NCI-H748 (cell line): ENCODE measurements at regions not wholly inside any gene's neighbourhood (a gene's known extent, or its start where the extent isn't known, plus 50 kb on each side); places are given as distances from the start of the nearest gene placed in this dataset.
A peak's percentile ranks its signal among the peaks of the same experiment; 100 is the strongest.

Experiments used
- DNase-seq: peaks from one replicate; lab custom pipeline; 2025; ENCODE audit not compliant: unreplicated experiment; lab: John Stamatoyannopoulos, UW

DNA sequence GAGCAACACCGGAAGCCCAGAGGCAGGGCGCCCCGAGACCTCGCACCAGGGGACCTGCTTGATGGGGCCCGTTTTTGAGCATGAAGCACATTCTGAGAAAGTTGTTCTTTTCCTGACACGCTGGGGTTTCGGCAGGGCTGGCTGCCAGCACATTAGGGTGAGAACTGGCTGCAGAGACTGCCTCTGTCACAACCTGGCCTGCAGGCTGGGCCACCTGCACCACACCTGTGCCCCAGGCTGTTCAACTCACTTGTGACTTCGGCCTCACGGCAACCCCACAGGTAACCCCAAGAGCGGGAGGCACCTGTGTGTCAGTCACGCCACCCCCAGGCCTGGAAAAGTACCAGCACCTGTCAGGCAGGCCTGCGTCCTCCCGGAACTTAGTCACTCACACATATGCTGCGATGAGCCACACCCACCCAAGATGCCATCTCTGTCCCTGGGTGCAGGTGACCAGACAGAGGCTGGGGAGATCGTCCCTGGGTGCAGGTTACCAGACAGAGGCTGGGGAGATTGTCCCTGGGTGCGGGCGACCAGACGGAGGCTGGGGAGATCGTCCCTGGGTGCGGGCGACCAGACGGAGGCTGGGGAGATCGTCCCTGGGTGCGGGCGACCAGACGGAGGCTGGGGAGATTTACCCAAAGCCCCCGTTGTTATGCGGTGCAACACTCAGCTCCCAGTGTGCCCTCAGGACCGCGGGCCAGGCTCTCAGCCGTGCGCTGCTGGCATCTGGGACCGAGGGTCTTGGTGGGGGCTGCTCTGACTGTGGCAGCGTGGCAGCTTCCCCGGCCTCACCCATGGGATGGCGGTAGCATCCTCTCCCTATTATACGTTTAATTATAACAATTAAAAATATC is 82.5 kb upstream of the BHLHE23 start:
- DNase-seq, result peak; percentile 82

DNA sequence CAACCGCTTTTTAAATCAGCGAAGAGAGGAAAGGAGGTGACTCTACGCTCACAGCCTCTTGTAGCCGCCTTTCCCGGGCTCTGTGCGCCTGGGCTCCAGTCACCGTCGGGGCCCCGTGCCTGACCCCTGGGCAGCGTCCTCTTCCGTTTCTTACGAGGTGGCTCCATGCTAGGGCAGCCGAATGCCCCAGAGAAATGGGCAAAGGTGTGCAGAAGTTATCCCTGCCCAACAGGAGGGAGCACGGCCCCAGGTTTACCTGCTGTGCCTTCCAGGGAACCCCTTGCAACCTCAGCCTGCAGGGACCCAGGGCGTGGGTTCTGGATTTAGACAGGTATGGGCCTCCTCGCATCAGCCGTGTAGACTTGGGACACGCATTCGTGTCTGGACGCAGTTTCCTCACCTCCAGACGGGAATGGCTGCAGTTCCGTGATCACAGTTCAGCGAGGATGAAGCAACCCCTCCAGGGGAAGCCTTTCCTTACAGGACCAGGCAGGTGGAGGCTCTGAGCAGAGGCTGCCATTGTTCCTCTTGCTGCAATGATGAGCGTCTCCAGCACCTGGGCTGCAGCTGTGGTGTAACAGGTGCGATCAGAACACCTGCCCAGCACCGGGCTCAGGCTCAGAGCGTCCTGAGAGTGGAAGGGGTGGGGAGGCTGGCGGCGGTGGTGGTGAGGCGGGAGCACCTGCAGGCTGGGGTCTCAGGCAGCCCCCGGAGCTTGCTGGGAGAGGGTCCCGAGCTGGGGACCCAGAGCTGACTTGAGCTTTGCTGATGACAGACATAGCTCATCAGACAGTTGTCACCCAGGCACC is 81.3 kb upstream of the BHLHE23 start:
- peak; percentile 94 for DNase-seq

DNA sequence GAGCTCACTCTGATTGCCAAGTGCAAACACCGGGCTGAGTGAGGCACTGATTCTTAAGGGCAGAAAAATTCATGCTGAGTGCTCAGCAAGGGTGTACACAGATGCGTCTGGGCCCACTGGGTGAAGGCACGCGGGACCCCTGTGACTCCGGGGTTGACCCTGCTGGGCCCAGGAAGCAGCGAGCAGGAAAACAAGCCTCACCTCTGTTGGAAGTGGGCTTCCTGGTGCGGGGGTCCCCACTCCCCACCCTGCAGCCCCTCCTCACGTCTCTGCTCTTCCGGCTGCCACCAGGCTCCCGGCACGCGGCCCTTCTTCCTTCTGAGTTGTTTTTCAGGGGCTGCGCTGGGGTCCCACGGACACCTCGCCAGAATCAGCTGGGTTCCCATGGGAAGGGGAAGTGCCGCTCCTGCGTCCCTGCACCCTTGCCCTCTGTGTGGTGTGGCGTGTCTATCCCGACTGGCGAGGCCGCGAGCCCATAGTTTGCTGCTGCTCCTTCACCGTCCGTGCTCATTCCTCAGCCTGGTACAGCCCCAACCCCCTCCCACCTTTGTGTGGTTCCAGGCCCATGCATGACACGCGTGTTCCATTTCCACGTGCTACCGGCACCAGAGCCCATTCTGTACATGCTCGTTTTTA is 80.6 kb upstream of the BHLHE23 start:
- no peak for DNase-seq

DNA sequence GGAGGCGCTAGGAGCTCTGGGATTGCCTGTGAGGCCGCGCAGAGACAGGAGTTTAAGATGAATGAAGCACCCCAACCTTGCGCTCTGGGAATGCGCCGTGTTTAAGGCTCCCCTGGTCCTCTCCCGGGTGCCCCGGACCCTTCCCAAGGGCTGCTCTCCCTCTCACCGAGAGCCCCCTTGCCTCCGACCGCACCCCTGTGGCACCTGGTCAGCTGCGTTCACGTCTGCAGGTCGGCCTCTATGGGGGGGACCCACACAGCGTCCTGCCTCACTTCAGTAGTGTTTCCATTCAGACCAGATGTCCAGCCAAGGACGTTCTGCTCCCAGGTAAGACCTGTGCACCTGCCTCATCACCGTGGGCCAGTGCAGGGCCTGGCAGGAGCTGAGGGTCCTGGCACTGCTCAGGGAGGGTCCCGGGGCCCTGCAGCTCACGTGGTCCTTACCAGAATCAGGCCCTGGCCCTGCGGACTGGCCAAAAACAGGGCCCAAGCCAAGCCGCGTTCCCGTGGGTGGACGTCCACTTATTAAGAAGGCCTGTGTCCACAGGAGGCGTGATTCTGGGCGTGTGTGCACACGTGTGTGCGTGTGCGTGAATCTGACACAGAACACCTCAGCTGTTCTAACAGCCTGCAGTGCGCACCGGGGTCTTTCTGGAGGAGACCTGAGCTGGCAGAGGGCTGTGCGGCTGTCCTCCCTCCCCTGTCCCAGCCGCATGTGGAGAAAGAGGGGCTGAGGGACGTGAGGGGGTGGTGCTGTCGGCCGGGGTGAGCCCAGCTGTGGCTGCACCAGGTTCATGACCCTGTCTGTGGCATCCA is 79.9 kb upstream of the BHLHE23 start:
- no peak for DNase-seq

DNA sequence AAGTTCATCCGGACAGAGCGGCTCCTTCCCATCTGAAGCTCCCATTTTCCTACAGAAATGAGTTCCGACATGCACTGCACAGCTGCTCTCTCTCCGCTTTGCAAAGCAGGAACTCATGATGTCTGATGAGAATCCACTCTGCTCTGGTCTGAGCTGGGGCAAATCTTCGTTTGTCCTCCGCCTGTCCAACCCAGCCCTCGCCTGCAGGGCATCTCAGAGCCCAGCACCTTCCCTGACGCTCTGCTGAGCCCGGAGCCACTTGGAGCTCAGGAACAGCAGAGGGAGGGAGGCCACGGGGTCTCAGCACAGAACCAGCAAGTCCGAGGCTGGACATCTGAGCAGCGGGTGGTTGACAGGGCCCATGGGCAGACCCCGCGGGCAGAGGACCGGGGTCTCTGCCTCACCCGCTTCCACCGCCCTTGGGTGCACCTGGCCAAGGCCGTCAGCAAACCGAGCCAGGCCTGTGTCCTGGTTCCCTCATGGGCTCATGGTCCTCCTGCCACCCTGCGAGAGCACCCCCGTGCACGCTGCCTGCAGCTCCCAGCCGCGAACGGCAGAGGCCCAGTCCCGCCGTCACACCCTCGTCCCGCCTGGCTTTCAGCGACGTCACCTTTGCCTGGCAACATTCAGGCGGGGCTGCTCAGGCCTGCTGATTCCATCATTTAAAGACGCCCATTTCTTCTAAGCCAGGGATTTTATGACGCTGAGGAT is 78.5 kb upstream of the BHLHE23 start:
- DNase-seq, result no peak

DNA sequence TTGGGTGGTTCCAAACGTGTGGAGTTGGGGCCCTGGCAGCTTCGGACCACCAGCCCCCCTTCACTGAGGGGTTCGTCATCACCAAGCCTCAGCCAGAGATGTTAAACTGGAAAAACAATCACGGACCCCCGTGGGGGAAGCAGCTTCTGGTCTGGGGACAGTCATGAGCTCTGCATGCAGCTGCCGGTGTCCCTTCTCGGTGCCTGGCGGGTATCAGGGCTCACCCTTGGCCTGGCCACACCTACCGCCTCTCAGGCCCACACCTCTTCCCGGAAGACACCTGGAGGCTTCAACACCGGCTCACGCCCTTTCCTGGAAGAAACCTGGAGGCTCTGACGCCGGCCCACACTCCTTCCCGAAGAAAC is 77.8 kb upstream of the BHLHE23 start:
- DNase-seq, result peak; percentile 4

DNA sequence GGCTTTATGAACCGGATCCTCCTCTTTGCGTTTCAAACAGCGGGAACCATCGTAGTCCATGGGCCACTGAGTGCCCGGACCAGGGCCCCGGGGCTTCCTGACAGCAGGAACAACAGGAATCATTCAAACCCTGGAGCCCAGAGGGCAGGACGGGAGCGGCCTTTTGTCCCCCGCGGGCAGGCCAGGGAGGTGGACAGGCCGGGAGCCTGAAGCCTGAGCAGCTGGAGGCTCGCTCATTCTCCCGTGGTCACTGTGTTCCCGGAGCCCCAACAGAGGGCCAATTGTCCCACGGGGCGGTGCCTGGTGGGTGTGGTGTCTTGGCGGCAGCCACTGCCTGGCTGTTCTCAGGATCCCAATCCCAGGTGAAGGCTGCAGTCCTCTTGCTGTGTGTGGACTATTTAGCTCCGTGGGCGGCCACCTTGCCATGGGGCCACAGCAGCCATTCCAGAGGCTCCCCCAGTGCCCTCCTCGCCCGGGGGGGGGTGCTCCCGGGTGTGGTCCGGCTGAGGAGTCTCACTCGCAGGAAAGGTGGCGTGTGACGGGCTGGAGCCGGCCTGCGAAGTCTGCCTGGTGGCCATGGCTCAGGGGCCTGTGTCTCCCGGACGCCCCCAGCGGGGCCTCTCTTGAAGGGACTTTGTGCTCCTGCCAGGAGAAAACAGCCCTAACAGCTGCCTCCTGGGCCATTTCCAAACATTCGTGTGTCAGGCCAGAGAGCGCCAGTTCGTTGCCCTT is 77.2 kb upstream of the BHLHE23 start:
- DNase-seq, result peak; percentile 28

DNA sequence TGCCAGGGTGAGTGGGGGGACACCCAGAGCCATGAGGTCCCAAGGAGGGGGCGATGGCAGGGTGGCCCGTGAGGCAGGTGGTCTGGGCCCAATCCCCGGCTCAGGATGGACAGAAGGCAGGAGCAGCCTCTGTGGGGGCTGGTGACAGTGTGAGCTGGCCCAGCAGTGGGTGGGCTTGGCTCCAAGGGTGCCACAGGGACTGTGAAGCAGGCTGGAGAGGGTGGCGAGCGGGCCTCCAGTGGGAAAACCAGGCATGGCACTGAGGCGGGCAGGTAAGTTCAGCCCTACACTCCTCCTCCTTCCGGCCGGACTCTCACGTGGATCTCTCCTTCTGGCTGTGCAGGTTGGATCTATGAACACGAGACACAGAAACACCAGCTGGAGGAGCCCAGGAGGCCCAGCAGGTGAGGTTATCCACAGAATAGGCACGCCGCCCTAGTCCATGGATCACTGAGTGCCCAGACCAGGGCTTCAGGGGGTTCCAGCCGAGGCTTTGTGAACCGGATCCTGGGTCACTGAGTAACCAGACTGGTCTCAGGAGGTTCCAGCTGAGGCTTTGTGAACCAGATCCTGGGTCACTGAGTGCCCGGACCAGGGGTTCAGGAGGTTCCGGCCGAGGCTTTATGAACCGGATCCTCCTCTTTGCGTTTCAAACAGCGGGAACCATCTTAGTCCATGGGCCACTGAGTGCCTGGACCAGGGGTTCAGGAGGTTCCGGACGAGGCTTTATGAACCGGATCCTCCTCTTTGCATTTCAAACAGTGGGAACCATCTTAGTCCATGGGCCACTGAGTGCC is 76.4 kb upstream of the BHLHE23 start:
- no peak for DNase-seq

DNA sequence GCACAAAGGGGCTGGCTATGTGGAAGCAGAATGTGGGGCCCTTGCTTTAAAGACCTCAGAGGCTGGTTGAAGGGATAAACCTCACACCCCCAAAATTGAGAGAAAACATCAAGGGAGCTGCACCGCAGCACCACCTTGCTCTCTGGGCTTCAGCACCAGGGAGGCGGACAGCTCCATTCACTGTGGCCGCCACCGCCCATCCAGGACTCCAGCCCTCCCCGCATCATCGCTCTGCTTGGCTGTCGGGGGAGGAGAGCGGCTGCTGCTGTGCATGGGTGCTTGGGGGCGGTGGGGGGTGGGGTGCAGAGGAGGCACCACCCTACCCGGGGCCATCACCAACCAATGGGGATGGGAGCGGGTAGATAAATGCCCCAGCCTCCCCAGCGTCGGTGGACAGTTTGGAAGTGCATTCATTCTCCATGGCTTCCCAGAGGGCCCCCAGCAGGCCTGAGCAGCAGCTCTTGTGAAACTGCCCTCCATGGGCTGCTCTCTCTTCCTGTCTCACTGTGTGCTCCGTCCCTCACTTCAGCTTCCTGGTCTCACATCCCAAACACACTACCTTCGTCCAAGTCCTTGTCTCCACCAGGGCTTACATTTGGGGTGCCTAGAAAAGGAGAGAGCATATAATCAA is 75.7 kb upstream of the BHLHE23 start:
- DNase-seq, result no peak

DNA sequence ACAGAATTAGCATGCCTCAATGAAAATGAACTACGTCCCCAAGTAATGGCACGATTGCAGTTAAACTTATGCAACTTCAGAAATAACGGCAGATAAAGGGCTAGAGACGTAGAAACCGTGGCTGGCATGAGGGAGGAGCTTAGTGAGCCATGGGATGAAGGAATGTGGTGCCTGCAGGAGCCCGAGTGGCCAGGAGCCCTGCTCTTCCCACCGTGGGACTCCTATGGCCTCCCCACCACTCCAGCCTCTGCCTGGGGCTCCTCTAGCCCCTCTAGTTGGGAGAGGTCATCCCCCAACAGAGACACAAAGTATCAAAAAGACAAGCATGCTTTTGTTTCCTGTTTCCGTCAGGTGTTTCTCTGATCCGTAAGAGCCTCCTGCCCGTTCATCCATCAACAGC is 75.1 kb upstream of the BHLHE23 start:
- DNase-seq, result no peak

DNA sequence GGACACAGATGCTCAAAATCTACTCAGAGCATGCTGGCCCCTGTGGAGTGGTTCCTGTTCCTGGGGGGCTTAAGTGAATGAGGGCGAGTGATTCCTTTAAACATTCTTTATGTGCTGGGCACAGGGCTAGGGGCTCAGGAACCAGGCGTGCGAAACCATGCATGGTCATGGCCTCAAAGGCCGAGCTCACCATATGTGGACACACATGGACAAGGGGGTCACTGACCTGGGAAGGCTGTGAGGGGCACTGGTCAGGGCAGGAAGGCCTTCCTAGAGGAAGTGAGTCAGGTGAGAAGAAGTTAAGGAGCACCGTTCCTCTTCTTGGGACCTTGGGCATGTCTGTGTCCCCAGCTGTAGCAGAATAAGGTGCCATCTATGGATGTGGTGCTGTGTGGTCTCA is 74.6 kb upstream of the BHLHE23 start:
- no peak for DNase-seq

DNA sequence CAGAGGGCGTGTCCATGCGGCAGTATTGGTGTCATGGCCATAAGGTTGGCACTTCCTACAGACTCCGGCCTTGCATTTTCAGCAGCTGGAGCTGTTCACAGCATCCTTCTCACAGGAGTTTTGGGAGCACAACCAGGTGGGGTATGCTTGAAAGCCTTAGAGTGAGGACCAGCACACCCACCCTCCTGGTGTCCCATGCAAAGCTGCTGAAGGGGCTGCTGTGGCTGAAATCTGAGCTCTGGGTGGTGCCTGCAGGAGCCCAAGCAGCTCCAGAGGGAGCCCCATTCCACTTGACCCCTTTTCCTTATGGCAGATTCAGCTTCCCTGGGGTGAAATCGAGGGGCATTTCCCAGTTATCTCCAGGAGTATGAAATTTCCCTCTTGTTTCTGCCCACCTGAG is 74.0 kb upstream of the BHLHE23 start:
- no peak for DNase-seq

DNA sequence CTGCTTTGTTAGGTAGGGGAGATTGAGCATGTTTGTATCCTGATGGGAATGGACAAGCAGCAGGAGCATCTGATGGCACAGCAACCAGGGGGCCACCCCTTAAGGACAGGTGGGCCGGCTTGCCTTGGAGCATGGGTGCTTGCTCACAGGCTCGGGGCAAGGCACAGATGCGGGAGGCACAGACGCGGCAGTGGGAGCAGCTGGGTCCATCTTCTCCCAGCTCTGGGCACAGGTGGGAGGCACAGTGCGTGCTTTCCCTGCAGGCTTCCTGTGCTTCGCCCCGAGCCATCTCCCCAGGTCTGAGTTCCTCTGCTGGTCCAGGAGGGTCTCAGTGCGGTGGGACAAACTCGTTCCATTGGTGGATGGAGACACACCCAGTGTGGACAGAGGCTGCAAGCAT is 73.6 kb upstream of the BHLHE23 start:
- no peak for DNase-seq

DNA sequence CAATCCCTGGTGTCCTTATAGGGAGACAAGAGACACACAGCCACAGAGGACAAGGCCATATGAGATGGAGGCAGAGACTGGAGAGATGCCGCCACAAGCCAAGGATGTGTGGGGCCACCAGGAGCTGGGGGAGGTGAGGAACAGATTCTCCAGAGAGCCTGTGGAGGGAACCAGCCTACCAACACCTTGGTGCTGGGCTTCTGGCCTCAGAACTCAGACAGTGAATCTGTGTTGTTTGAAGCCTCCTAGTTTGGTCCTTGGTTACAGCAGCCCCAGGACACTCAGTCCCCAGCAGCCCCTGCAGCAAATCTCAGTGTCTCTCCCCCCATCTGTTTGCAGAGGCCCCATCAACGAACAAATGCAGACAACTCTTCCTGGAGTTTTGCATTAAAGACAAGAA is 73.2 kb upstream of the BHLHE23 start:
- no peak for DNase-seq

DNA sequence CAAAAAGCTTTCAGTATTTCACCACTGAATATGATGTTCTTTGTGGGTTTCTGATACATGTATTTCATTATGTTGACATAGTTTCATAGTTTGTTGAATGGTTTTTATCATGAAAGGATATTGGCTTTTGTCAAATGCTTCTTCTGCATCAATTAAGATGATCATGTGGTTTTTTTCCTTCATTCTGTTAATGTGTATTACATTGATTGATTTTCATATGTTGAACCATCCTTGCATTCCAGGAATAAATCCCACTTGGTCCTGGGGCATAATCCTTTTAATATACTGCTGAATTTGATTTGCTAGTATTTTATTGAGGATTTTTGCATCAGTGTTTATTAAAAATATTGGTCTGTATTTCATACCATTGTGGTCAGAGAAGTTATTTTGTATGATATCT is 70.9 kb upstream of the BHLHE23 start:
- no peak for DNase-seq

DNA sequence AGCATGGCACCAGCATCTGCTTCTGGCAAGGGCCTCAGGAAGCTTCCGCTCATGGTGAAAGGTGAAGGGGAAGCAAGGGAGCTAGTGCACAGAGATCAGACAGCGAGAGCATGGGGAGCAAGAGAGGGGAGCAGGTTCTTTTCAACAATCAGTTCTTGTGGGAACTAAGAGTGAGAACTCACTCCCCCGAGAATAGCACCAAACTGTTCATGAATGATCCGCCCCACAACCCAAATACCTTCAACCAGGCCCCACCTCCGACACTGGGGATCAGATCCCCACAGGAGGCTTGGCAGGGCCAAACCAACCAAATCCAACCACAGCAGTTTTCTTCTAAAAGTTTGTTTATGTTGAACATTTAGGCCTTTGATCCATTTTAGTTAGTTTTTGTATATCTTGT is 69.7 kb upstream of the BHLHE23 start:
- no peak for DNase-seq

DNA sequence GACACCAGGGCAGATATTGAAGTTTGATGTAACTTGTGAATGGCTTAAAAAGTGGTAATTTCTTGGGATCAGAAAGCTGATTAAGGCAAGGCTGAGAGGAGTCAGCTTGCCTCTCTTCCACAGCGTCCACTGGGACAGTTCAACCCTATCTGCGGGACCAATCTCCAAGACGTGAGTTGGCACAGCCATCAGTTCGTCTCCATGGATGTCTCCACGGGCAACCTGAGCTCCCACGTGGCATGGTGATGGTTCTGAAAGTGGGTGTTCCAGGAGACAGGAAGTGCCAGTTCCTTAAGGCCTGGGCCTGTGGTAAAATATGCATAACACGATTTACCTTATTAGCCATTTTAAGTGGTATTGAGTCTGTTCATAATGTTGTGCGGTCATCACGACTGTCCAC is 67.9 kb upstream of the BHLHE23 start:
- no peak for DNase-seq

DNA sequence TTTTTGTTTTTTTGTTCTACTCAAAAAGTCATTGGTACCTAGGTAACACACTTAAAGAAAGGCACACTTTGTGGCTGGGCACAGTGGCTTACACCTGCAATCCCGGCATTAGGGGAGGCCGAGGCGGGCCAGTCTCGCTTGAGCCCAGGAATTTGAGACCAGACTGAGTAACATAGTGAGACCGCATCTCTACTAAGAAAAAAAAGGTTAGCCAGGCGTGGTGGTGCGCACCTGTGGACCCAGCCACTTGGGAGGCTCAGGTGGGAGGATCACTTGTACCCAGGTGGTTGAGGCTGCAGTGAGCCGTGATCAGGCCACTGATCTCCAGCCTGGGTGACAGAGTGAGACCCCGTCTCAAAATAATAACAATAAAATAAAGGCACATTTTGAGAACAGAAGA is 67.4 kb upstream of the BHLHE23 start:
- no peak for DNase-seq

DNA sequence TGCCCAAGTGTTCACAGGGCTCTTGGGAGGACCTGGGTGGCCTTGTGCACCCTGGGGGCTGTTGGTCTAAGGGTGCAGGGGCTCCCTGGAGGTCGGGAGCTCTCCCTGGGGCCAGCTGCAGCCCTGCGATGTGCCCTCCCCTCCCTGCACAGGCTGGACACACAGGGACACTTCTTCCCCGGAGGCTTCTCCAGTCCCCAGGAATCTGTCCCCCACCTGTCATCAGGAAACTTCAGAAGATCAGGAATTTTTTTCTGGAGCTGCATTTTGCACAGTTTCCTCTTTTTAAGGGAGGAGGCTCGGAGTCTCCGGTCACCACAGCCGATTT is 66.9 kb upstream of the BHLHE23 start:
- no peak for DNase-seq
